Neural progenitor cell (in vitro differentiated cells): ENCODE measurements at regions not wholly inside any gene's neighbourhood (a gene's known extent, or its start where the extent isn't known, plus 50 kb on each side); places are given as distances from the start of the nearest gene placed in this dataset.

Source experiments
- DNase-seq: peaks from one replicate; pipeline ENCODE4 v3.0.0-alpha.2; 2016; ENCODE audit warnings: low spot score
- H2AFZ ChIP-seq: fragments of 200-600 bp; sonication (generic); replicated peaks from 2 replicates; pipeline ENCODE4 v1.6.1; 2016; ENCODE audit warnings: antibody characterized with exemption
- H3F3A ChIP-seq: fragments of 200-600 bp; sonication (generic); 2 replicates; pipeline ENCODE4 v1.6.1; 2016; ENCODE audit warnings: antibody characterized with exemption, low read depth
- H3K27ac ChIP-seq: fragments of 200-600 bp; sonication (generic); 2 replicates; pipeline ENCODE4 v1.5.1; 2016; ENCODE audit warnings: mild to moderate bottlenecking
- H3K27me3 ChIP-seq: fragments of 200-600 bp; sonication (generic); 2 replicates; pipeline ENCODE4 v1.6.1; 2016; ENCODE audit warnings: mild to moderate bottlenecking, moderate library complexity
- H3K36me3 ChIP-seq: fragments of 200-600 bp; sonication (generic); 2 replicates; pipeline ENCODE4 v1.5.1; 2016
- H3K4me1 ChIP-seq: fragments of 200-600 bp; sonication (generic); 2 replicates; pipeline ENCODE4 v1.6.1; 2016; ENCODE audit warnings: mixed run types
- H3K4me2 ChIP-seq: fragments of 200-600 bp; sonication (generic); 2 replicates; pipeline ENCODE4 v1.6.1; 2016
- H3K4me3 ChIP-seq: fragments of 200-600 bp; sonication (generic); 2 replicates; pipeline ENCODE4 v1.5.1; 2016
- H3K79me2 ChIP-seq: fragments of 200-600 bp; sonication (generic); 2 replicates; pipeline ENCODE4 v1.6.1; 2016; ENCODE audit warnings: low read depth
- H3K9ac ChIP-seq: fragments of 200-600 bp; sonication (generic); 2 replicates; pipeline ENCODE4 v1.6.1; 2016
- H3K9me3 ChIP-seq: fragments of 200-600 bp; sonication (generic); 2 replicates; pipeline ENCODE4 v1.5.1; 2016; ENCODE audit warnings: low read depth
- H4K20me1 ChIP-seq: fragments of 200-600 bp; sonication (generic); 2 replicates; pipeline ENCODE4 v1.6.1; 2016; ENCODE audit warnings: low read depth
- H3K27ac Mint-ChIP-seq: 3 replicates; pipeline ENCODE4 v1.8.0; 2021; ENCODE audit warnings: mixed read lengths
- H3K27me3 Mint-ChIP-seq: 2 replicates; pipeline ENCODE4 v1.8.0; 2022; ENCODE audit warnings: low read depth, mild to moderate bottlenecking, inconsistent platforms, moderate library complexity, mixed read lengths; ENCODE audit not compliant: insufficient read depth
- H3K36me3 Mint-ChIP-seq: 3 replicates; pipeline ENCODE4 v1.8.0; 2021; ENCODE audit warnings: mixed read lengths
- H3K4me1 Mint-ChIP-seq: 3 replicates; pipeline ENCODE4 v1.8.0; 2021; ENCODE audit warnings: mixed read lengths
- H3K4me3 Mint-ChIP-seq: 3 replicates; pipeline ENCODE4 v1.8.0; 2021; ENCODE audit warnings: mild to moderate bottlenecking, moderate library complexity, mixed read lengths
- H3K9me3 Mint-ChIP-seq: 3 replicates; pipeline ENCODE4 v1.8.0; 2020; ENCODE audit warnings: mixed read lengths
- CTCF ChIP-seq: fragments of 200-600 bp; sonication (generic); IDR thresholded peaks from 2 replicates; pipeline ENCODE4 v1.5.1; 2017; ENCODE audit warnings: antibody characterized with exemption, mild to moderate bottlenecking
- EZH2 ChIP-seq: fragments of 200-600 bp; sonication (generic); IDR thresholded peaks from 2 replicates; pipeline ENCODE4 v1.6.1; 2017; ENCODE audit warnings: antibody characterized with exemption, mild to moderate bottlenecking, moderate library complexity
- EZH2phosphoT487 ChIP-seq: fragments of 200-600 bp; sonication (generic); IDR thresholded peaks from 2 replicates; pipeline ENCODE4 v1.6.1; 2017; ENCODE audit warnings: antibody characterized with exemption

GRCh38 chr11:25319127-25319526 is 822.3 kb downstream of the LUZP2 start:
- Histone ChIP-seq H3K9me3 (no peaks in the 10 kb centered on the region), H3K36me3 (no peaks in the 10 kb centered on the region), H3K79me2 (no peaks in the 10 kb centered on the region), H3K4me2 (no peak overlapping the region), H3K4me3 (no peak overlapping the region), H3K4me1 (no peaks in the 10 kb centered on the region), H3K27ac (no peak overlapping the region), H3K9ac (no peak overlapping the region), H3K27me3 (no peaks in the 10 kb centered on the region), H4K20me1 (no peaks in the 10 kb centered on the region), H3F3A (no peaks in the 10 kb centered on the region), H2AFZ (no peak overlapping the region)
- peaks cover 2% of the 10 kb centered on the region for H3K27me3 Mint-ChIP-seq
- no peak overlapping the region for H3K27ac Mint-ChIP-seq
- no peaks in the 10 kb centered on the region for H3K9me3 Mint-ChIP-seq
- no peaks in the 10 kb centered on the region for H3K4me1 Mint-ChIP-seq
- no peak overlapping the region for H3K4me3 Mint-ChIP-seq
- DNase-seq = no peak
- TF ChIP-seq EZH2 (no peak), EZH2phosphoT487 (no peak), CTCF (no peak)
- no peaks in the 10 kb centered on the region for H3K36me3 Mint-ChIP-seq

GRCh38 chr11:25327656-25328055 is 830.8 kb downstream of the LUZP2 start:
- no peaks in the 10 kb centered on the region for H3K79me2 ChIP-seq
- no peak overlapping the region for H2AFZ ChIP-seq
- no peaks in the 10 kb centered on the region for H3F3A ChIP-seq
- no peak overlapping the region for H3K4me3 ChIP-seq
- H3K9me3 Mint-ChIP-seq = no peaks in the 10 kb centered on the region
- H3K4me1 Mint-ChIP-seq = no peaks in the 10 kb centered on the region
- H3K27me3 Mint-ChIP-seq = no peaks in the 10 kb centered on the region
- no peaks in the 10 kb centered on the region for H4K20me1 ChIP-seq
- H3K9me3 ChIP-seq = no peaks in the 10 kb centered on the region
- H3K27me3 ChIP-seq = no peaks in the 10 kb centered on the region
- H3K27ac Mint-ChIP-seq = no peak overlapping the region
- H3K4me2 ChIP-seq = no peak overlapping the region
- no peak overlapping the region for H3K4me3 Mint-ChIP-seq
- H3K4me1 ChIP-seq = no peaks in the 10 kb centered on the region
- no peak for DNase-seq
- no peak overlapping the region for H3K9ac ChIP-seq
- no peaks in the 10 kb centered on the region for H3K36me3 ChIP-seq
- H3K36me3 Mint-ChIP-seq = no peaks in the 10 kb centered on the region
- H3K27ac ChIP-seq = no peak overlapping the region
- TF ChIP-seq CTCF (no peak), EZH2 (no peak), EZH2phosphoT487 (no peak)

- no peaks in the 10 kb centered on the region for H4K20me1 ChIP-seq
- no peaks in the 10 kb centered on the region for H3K36me3 ChIP-seq
- H3K79me2 ChIP-seq = no peaks in the 10 kb centered on the region
- no peaks in the 10 kb centered on the region for H3K4me1 ChIP-seq
- peak overlapping the region; percentile 19 for H2AFZ ChIP-seq
- H3K4me2 ChIP-seq = no peak overlapping the region
- no peaks in the 10 kb centered on the region for H3K9me3 ChIP-seq
- H3K9ac ChIP-seq = no peak overlapping the region
- Mint-ChIP-seq H3K27me3 (peaks cover 2% of the 10 kb centered on the region), H3K4me1 (no peaks in the 10 kb centered on the region), H3K27ac (no peak overlapping the region), H3K9me3 (no peaks in the 10 kb centered on the region), H3K4me3 (no peak overlapping the region), H3K36me3 (no peaks in the 10 kb centered on the region)
- no peaks in the 10 kb centered on the region for H3F3A ChIP-seq
- no peak overlapping the region for H3K4me3 ChIP-seq
- TF ChIP-seq CTCF = no peak
- no peak for TF ChIP-seq EZH2phosphoT487
- TF ChIP-seq EZH2 = no peak
- no peak overlapping the region for H3K27ac ChIP-seq
- DNase-seq = no peak
- H3K27me3 ChIP-seq = no peaks in the 10 kb centered on the region
Measured at GRCh38 chr11:25339281-25339680, 842.4 kb downstream of the LUZP2 start.

GRCh38 chr11:25349537-25349936 is 852.7 kb downstream of the LUZP2 start:
- Histone ChIP-seq H3K27ac (no peak overlapping the region), H3K36me3 (no peaks in the 10 kb centered on the region), H3K9ac (no peak overlapping the region), H4K20me1 (no peaks in the 10 kb centered on the region), H3K4me3 (no peak overlapping the region), H3F3A (no peaks in the 10 kb centered on the region), H3K9me3 (no peaks in the 10 kb centered on the region), H3K4me1 (no peaks in the 10 kb centered on the region), H3K4me2 (no peak overlapping the region), H3K79me2 (no peaks in the 10 kb centered on the region), H3K27me3 (no peaks in the 10 kb centered on the region), H2AFZ (peak overlapping the region; percentile 34)
- Mint-ChIP-seq H3K9me3 (no peaks in the 10 kb centered on the region), H3K27ac (no peak overlapping the region), H3K4me3 (no peak overlapping the region), H3K4me1 (no peaks in the 10 kb centered on the region), H3K27me3 (no peaks in the 10 kb centered on the region), H3K36me3 (no peaks in the 10 kb centered on the region)
- TF ChIP-seq CTCF (no peak), EZH2phosphoT487 (no peak), EZH2 (no peak)
- no peak for DNase-seq
